CD4-positive, alpha-beta memory T cell (primary cell): ENCODE measurements at regions not wholly inside any gene's neighbourhood (a gene's known extent, or its start where the extent isn't known, plus 50 kb on each side); places are given as distances from the start of the nearest gene placed in this dataset.

Experiments
- CTCF ChIA-PET: fragments of 350-600 bp; sonication (Branson Sonifier 250); formaldehyde crosslinking; loops from one replicate; lab custom pipeline; 2021; ENCODE audit warnings: inconsistent platforms; ENCODE audit not compliant: partially characterized antibody; lab: Charles Lee
- POLR2A ChIA-PET: fragments of 350-600 bp; sonication (Branson Sonifier 250); formaldehyde crosslinking; loops from one replicate; lab custom pipeline; 2021; ENCODE audit not compliant: partially characterized antibody; lab: Charles Lee
- DNase-seq, 5 donors: peaks; one replicate each; pipeline versions ENCODE4 v3.0.0 to v3.0.0-alpha.2; 2020 to 2022; ENCODE audit warnings: mixed read lengths in 1 of 5
- H3K27ac ChIP-seq: one replicate; pipeline ENCODE4 v1.7.0; 2013; ENCODE audit warnings: low read depth, low read length
- H3K27me3 ChIP-seq: 2 replicates; pipeline ENCODE4 v1.7.0; 2013; ENCODE audit warnings: mild to moderate bottlenecking, low read length, moderate library complexity; ENCODE audit not compliant: insufficient read depth
- H3K36me3 ChIP-seq: 2 replicates; pipeline ENCODE4 v1.7.0; 2013; ENCODE audit warnings: mild to moderate bottlenecking, low read length, moderate library complexity; ENCODE audit not compliant: insufficient read depth
- H3K4me1 ChIP-seq: 2 replicates; pipeline ENCODE4 v1.7.0; 2013; ENCODE audit warnings: mild to moderate bottlenecking, low read length, moderate library complexity; ENCODE audit not compliant: insufficient read depth
- H3K4me3 ChIP-seq, 2 donors: one replicate each; pipeline ENCODE4 v1.7.0; 2013; ENCODE audit warnings: low read length in 2 of 2, mild to moderate bottlenecking in 1 of 2
- H3K9me3 ChIP-seq, 2 donors: one replicate each; pipeline ENCODE4 v1.7.0; 2013; ENCODE audit warnings: low read length in 2 of 2, control low read depth in 1 of 2; ENCODE audit not compliant: control insufficient read depth in 1 of 2
- H3K27ac Mint-ChIP-seq, 7 donors: one replicate each; pipeline ENCODE4 v1.8.0; 2020 to 2021; ENCODE audit warnings: mixed read lengths in 7 of 7, mild to moderate bottlenecking in 6 of 7, inconsistent platforms in 3 of 7, moderate library complexity in 3 of 7
- H3K27me3 Mint-ChIP-seq, 2 donors: one replicate each; pipeline ENCODE4 v1.8.0; 2020 to 2021; ENCODE audit warnings: mixed read lengths in 2 of 2
- H3K36me3 Mint-ChIP-seq, 2 donors: one replicate each; pipeline ENCODE4 v1.8.0; 2020 to 2021; ENCODE audit warnings: mixed read lengths in 2 of 2, inconsistent platforms in 1 of 2, mild to moderate bottlenecking in 1 of 2
- H3K4me1 Mint-ChIP-seq, 4 donors: one replicate each; pipeline ENCODE4 v1.8.0; 2020 to 2021; ENCODE audit warnings: mixed read lengths in 4 of 4, mild to moderate bottlenecking in 1 of 4
- H3K4me3 Mint-ChIP-seq, 8 donors: one replicate each; pipeline ENCODE4 v1.8.0; 2020 to 2021; ENCODE audit warnings: mixed read lengths in 8 of 8, mild to moderate bottlenecking in 7 of 8, moderate library complexity in 6 of 8, inconsistent platforms in 3 of 8
- H3K9me3 Mint-ChIP-seq, 8 donors: one replicate each; pipeline ENCODE4 v1.8.0; 2020 to 2021; ENCODE audit warnings: mixed read lengths in 8 of 8, mild to moderate bottlenecking in 5 of 8, inconsistent platforms in 3 of 8, moderate library complexity in 1 of 8
- intact Hi-C: fragments of 100-400 bp; cut with micrococcal nuclease; formaldehyde crosslinking; loops from one replicate; pipeline ENCODE4 v1.15.1; 2023

DNA sequence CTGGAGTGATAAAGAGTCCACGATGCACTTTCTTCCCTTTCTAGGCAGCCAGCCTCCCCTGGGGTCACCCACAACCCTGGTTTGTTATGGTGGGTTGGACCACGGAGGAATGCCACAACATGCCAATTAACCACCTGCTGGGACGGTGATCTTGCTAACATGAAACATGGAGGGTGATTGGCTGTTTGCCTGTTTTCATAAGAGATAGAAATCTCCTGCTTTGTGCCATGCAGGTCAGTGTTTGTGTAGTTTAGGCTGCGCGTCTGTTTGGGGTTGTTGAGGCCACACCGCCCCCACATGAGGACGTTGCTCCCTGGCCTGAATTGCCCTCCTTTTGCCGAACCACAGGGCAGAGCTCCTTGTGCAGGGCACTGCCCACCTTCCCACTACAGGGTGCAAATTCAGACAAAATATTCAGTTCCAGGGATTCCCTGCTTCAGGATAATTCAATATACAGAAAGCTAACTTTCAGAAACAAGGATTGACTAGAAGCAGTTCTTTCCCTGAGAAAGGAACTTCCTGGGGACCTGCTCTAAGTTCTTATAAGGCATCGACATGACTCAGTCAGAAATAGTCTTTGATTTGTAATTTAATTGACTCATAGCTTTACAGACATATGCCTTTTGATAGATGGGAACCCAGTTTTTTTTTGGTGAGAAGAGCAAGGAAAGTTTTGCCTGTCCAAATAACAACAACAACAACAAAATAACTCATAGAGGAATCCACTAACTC lies 427.6 kb downstream of the GADD45G start:
- H3K36me3 ChIP-seq: no peaks in the 10 kb centered on the region
- no peak overlapping the region for H3K27ac ChIP-seq
- no peaks in the 10 kb centered on the region for H3K27me3 ChIP-seq
- no peaks in the 10 kb centered on the region for H3K9me3 ChIP-seq
- CTCF ChIA-PET: no interaction called here
- H3K27me3 Mint-ChIP-seq: peaks cover 1 to 4% of the 10 kb centered on the region in 2 donors
- H3K4me1 Mint-ChIP-seq: no peaks in the 10 kb centered on the region
- H3K4me3 Mint-ChIP-seq: no peak overlapping the region
- no peak for DNase-seq
- H3K4me1 ChIP-seq: no peaks in the 10 kb centered on the region
- intact Hi-C loops: no loop called here
- no peak overlapping the region for H3K4me3 ChIP-seq
- POLR2A ChIA-PET: no interaction called here
- no peaks in the 10 kb centered on the region for H3K36me3 Mint-ChIP-seq
- H3K9me3 Mint-ChIP-seq: no peaks in the 10 kb centered on the region
- H3K27ac Mint-ChIP-seq: no peak overlapping the region

GRCh38 chr9:90033028-90033650 lies 428.3 kb downstream of the GADD45G start:
- Histone ChIP-seq H3K4me1 (no peaks in the 10 kb centered on the region), H3K36me3 (no peaks in the 10 kb centered on the region), H3K4me3 (no peak overlapping the region), H3K27me3 (no peaks in the 10 kb centered on the region), H3K27ac (no peak overlapping the region), H3K9me3 (no peaks in the 10 kb centered on the region)
- H3K4me1 Mint-ChIP-seq: no peaks in the 10 kb centered on the region
- peaks cover 1 to 4% of the 10 kb centered on the region in 2 donors for H3K27me3 Mint-ChIP-seq
- H3K4me3 Mint-ChIP-seq: peak overlapping the region in 1 of 8 donors; percentile 24
- CTCF ChIA-PET: no interaction called here
- intact Hi-C loops: no loop called here
- no peak overlapping the region for H3K27ac Mint-ChIP-seq
- no peak for DNase-seq
- POLR2A ChIA-PET: no interaction called here
- no peaks in the 10 kb centered on the region for H3K36me3 Mint-ChIP-seq
- H3K9me3 Mint-ChIP-seq: no peaks in the 10 kb centered on the region

- Mint-ChIP-seq H3K4me1 (no peaks in the 10 kb centered on the region), H3K9me3 (no peaks in the 10 kb centered on the region), H3K4me3 (no peak overlapping the region), H3K27ac (no peak overlapping the region), H3K36me3 (no peaks in the 10 kb centered on the region), H3K27me3 (peaks cover 1 to 4% of the 10 kb centered on the region in 2 donors)
- no peaks in the 10 kb centered on the region for H3K36me3 ChIP-seq
- POLR2A ChIA-PET: no interaction called here
- no peaks in the 10 kb centered on the region for H3K4me1 ChIP-seq
- no peak overlapping the region for H3K4me3 ChIP-seq
- H3K27ac ChIP-seq: no peak overlapping the region
- intact Hi-C loops: no loop called here
- no peaks in the 10 kb centered on the region for H3K9me3 ChIP-seq
- H3K27me3 ChIP-seq: no peaks in the 10 kb centered on the region
- CTCF ChIA-PET: no interaction called here
- DNase-seq: no peak
Observed at GRCh38 chr9:90034071-90034470, 429.3 kb downstream of the GADD45G start.

DNA sequence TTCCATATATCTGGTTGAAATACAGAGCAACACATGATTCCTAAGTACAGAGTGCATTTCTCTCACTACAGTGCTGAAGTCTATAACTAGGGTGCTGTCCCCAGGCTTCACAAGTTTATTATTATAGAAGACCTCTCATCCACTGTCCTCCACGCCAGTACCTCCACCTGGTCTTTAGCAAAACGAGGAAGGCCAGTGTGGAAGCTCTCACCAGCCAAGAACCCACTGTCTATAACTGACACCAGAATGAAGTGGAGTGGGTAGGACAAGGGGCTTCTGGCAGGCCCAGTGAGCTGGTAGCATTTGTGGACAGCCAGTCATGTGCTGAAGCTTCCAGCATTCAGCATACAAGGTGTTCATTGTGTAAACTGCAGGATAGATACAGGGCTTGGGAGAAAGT lies 430.7 kb downstream of the GADD45G start:
- no peak for DNase-seq
- intact Hi-C loops: no loop called here
- H3K9me3 ChIP-seq: no peaks in the 10 kb centered on the region
- no peaks in the 10 kb centered on the region for H3K36me3 ChIP-seq
- H3K4me1 ChIP-seq: no peaks in the 10 kb centered on the region
- no peak overlapping the region for H3K4me3 Mint-ChIP-seq
- H3K27ac ChIP-seq: no peak overlapping the region
- no peak overlapping the region for H3K4me3 ChIP-seq
- CTCF ChIA-PET: no interaction called here
- H3K27ac Mint-ChIP-seq: no peak overlapping the region
- no peaks in the 10 kb centered on the region for H3K9me3 Mint-ChIP-seq
- H3K4me1 Mint-ChIP-seq: no peaks in the 10 kb centered on the region
- H3K27me3 Mint-ChIP-seq: peaks cover 1 to 4% of the 10 kb centered on the region in 2 donors
- no peaks in the 10 kb centered on the region for H3K36me3 Mint-ChIP-seq
- POLR2A ChIA-PET: no interaction called here
- H3K27me3 ChIP-seq: no peaks in the 10 kb centered on the region

DNA sequence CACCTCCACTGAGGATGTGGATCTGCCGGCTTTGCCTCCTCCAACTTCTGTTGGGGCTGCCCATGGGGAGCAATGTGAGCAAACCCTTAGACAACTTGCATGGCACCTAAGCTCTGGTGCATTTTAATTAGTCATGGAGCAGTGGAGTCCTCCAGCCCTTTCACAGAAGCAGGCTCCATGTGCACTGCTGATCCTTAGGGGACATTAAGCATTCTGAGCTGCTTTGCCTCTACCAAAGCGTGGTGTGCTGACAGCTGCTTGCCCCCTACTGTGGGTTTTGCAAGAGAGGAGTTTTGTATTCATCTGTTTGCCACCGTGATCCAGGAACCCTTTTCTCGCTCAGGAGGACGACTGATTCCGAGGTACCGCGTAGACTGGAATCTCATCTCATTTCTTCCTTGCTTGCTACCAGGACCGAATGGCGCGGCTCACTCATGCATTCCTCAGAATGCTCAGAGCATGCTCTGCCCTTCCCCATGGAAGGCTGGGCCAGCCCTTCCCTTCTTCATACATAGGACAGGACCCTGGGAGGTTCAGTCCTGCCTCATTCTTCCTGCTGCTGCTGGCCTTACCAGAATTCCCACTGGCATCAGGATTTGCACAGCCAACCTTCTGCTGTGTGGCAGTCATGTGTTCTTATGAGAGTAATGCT lies 432.5 kb downstream of the GADD45G start:
- H3K27me3 ChIP-seq: no peaks in the 10 kb centered on the region
- no peaks in the 10 kb centered on the region for H3K36me3 ChIP-seq
- ChIA-PET CTCF (no interaction called here), POLR2A (no interaction called here)
- H3K9me3 ChIP-seq: no peaks in the 10 kb centered on the region
- intact Hi-C loops: no loop called here
- no peak overlapping the region for H3K4me3 Mint-ChIP-seq
- no peak overlapping the region for H3K27ac ChIP-seq
- no peak for DNase-seq
- no peaks in the 10 kb centered on the region for H3K9me3 Mint-ChIP-seq
- H3K4me1 Mint-ChIP-seq: no peaks in the 10 kb centered on the region
- H3K36me3 Mint-ChIP-seq: no peaks in the 10 kb centered on the region
- H3K4me3 ChIP-seq: no peak overlapping the region
- no peaks in the 10 kb centered on the region for H3K4me1 ChIP-seq
- no peak overlapping the region for H3K27ac Mint-ChIP-seq
- H3K27me3 Mint-ChIP-seq: peaks cover 1 to 4% of the 10 kb centered on the region in 2 donors

DNA sequence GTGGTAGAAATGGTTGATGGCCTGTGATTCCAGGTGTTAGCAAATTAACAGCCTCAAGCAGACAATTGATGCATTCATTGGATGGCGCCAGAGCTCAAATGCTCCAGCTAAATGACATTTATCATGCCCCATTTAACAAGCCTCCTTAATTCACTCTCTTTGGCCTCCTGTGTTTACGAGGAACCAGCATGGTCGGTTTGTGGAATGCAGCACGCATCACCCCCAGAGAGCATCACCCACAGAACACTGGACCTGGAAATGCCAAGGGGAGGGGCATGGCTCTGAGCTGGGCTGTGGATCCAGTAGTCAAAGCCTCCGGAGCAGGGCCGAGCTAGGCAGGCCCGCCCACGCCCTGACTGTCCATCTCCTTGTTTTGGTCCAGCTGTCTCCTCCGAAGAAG lies 434.0 kb downstream of the GADD45G start:
- intact Hi-C loops: no loop called here
- Mint-ChIP-seq H3K9me3 (peaks cover 0 to under 1% (median 0%) of the 10 kb centered on the region in 8 donors), H3K4me1 (peaks cover 0 to 1% (median 0%) of the 10 kb centered on the region in 4 donors), H3K27ac (no peak overlapping the region), H3K27me3 (peaks cover 1 to 4% of the 10 kb centered on the region in 2 donors), H3K36me3 (no peaks in the 10 kb centered on the region), H3K4me3 (no peak overlapping the region)
- H3K9me3 ChIP-seq: no peaks in the 10 kb centered on the region
- DNase-seq: no peak
- ChIA-PET POLR2A (no interaction called here), CTCF (no interaction called here)
- no peaks in the 10 kb centered on the region for H3K4me1 ChIP-seq
- H3K27ac ChIP-seq: no peak overlapping the region
- no peak overlapping the region for H3K4me3 ChIP-seq
- H3K36me3 ChIP-seq: no peaks in the 10 kb centered on the region
- H3K27me3 ChIP-seq: no peaks in the 10 kb centered on the region

DNA sequence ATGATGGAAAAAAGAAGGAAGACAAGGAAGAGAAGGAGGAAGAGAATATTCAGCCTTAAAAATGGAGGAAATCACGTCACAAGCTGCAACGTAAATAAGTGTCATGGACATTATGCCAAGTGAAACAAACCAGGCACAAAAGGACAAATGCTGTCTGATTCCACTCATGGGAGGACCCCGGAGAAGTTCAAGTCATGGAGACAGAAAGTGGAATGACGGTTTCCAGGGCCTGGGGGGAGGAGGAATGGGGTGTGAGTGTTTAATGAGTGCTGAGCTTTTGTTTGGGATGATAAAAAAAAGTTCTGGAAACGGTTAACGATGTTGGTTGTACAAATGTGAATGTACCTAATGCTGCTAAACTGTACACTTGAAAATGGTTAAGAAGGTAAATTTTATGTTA lies 439.5 kb downstream of the GADD45G start:
- H3K36me3 ChIP-seq: no peaks in the 10 kb centered on the region
- intact Hi-C loops: no loop called here
- H3K4me3 ChIP-seq: no peak overlapping the region
- no peak for DNase-seq
- ChIA-PET POLR2A (no interaction called here), CTCF (no interaction called here)
- H3K27ac Mint-ChIP-seq: no peak overlapping the region
- no peaks in the 10 kb centered on the region for H3K4me1 ChIP-seq
- peaks cover 0 to 4% of the 10 kb centered on the region in 2 donors for H3K27me3 Mint-ChIP-seq
- H3K4me3 Mint-ChIP-seq: no peak overlapping the region
- H3K27me3 ChIP-seq: no peaks in the 10 kb centered on the region
- H3K36me3 Mint-ChIP-seq: no peaks in the 10 kb centered on the region
- H3K9me3 ChIP-seq: no peaks in the 10 kb centered on the region
- no peak overlapping the region for H3K27ac ChIP-seq
- peaks cover 0 to 4% (median under 1%) of the 10 kb centered on the region in 4 donors for H3K4me1 Mint-ChIP-seq
- H3K9me3 Mint-ChIP-seq: peaks cover 0 to 7% (median 4%) of the 10 kb centered on the region in 8 donors
